Caki2 (cell line): ENCODE measurements at regions not wholly inside any gene's neighbourhood (a gene's known extent, or its start where the extent isn't known, plus 50 kb on each side); places are given as distances from the start of the nearest gene placed in this dataset.
A peak's percentile ranks its signal among the peaks of the same experiment; 100 is the strongest.
"Not testable (repeated sequence)": the region's sequence is repeated elsewhere in the genome, so short reads cannot be mapped to it uniquely, and the experiment has no call there.

Experiments
- DNase-seq: peaks from one replicate; pipeline ENCODE4 v3.0.0-alpha.2; 2015; ENCODE audit warnings: low read depth
- in situ Hi-C: cut with HindIII; loops from 2 replicates; pipeline ENCODE4 v1.10.0; 2016; ENCODE audit warnings: low sequenced_read_pairs, low pct_unique_long_range_greater_than_20kb, mixed read lengths

- DNase-seq = no peak
- in situ Hi-C loops = no loop called here
Observed at GRCh38 chr9:74122216-74122615, 374.9 kb upstream of the RORB start.

GRCh38 chr9:74122661-74123060 is 374.5 kb upstream of the RORB start:
- DNase-seq = peak; percentile 41
- in situ Hi-C loops = no loop called here

- in situ Hi-C loops = no loop called here
- peak; percentile 90 for DNase-seq
Observed at GRCh38 chr9:74125941-74126340, 371.2 kb upstream of the RORB start.

- no peak for DNase-seq
- in situ Hi-C loops = no loop called here
Observed at GRCh38 chr9:74132986-74133385, 364.1 kb upstream of the RORB start.

GRCh38 chr9:74133921-74134320 is 363.2 kb upstream of the RORB start:
- in situ Hi-C loops = no loop called here

GRCh38 chr9:74138182-74138581 is 359.0 kb upstream of the RORB start:
- in situ Hi-C loops = no loop called here
- no peak for DNase-seq

More at GRCh38 chr9:74133921-74134320, 363.2 kb upstream of the RORB start:
- no peak for DNase-seq

- in situ Hi-C loops = no loop called here
Observed at GRCh38 chr9:74140141-74140540, 357.0 kb upstream of the RORB start.

GRCh38 chr9:74147906-74148305 is 349.2 kb upstream of the RORB start:
- DNase-seq = no peak

More at GRCh38 chr9:74140141-74140540, 357.0 kb upstream of the RORB start:
- DNase-seq = no peak

GRCh38 chr9:74172874-74173273 is 324.3 kb upstream of the RORB start:
- in situ Hi-C loops = no loop called here

More at GRCh38 chr9:74147906-74148305, 349.2 kb upstream of the RORB start:
- in situ Hi-C loops = no loop called here

GRCh38 chr9:74173284-74173683 is 323.9 kb upstream of the RORB start:
- DNase-seq = no peak
- in situ Hi-C loops = no loop called here

More at GRCh38 chr9:74172874-74173273, 324.3 kb upstream of the RORB start:
- no peak for DNase-seq

GRCh38 chr9:74197771-74198170 is 299.4 kb upstream of the RORB start:
- DNase-seq, in situ Hi-C loops: not testable (repeated sequence)

GRCh38 chr9:74205056-74205455 is 292.1 kb upstream of the RORB start:
- in situ Hi-C loops = no loop called here
- no peak for DNase-seq

- DNase-seq = no peak
- in situ Hi-C loops = no loop called here
Observed at GRCh38 chr9:74218385-74219063, 278.6 kb upstream of the RORB start.

- in situ Hi-C loops = no loop called here
- no peak for DNase-seq
Observed at GRCh38 chr9:74220327-74220726, 276.8 kb upstream of the RORB start.

GRCh38 chr9:74236857-74237256 is 260.3 kb upstream of the RORB start:
- no peak for DNase-seq
- in situ Hi-C loops = no loop called here

GRCh38 chr9:74245866-74246497 is 251.2 kb upstream of the RORB start:
- in situ Hi-C loops = no loop called here
- DNase-seq = no peak

GRCh38 chr9:74255489-74255984 is 241.6 kb upstream of the RORB start:
- no peak for DNase-seq
- in situ Hi-C loops = no loop called here

- DNase-seq = no peak
- in situ Hi-C loops = no loop called here
Observed at GRCh38 chr9:74275872-74276508, 221.1 kb upstream of the RORB start.

GRCh38 chr9:74277532-74277931 is 219.6 kb upstream of the RORB start:
- in situ Hi-C loops = no loop called here

More at GRCh38 chr9:74277532-74277931, 219.6 kb upstream of the RORB start:
- no peak for DNase-seq
